ENCODE measurements at regions not wholly inside any gene's neighbourhood (a gene's known extent, or its start where the extent isn't known, plus 50 kb on each side); places are given as distances from the start of the nearest gene placed in this dataset.

DNA sequence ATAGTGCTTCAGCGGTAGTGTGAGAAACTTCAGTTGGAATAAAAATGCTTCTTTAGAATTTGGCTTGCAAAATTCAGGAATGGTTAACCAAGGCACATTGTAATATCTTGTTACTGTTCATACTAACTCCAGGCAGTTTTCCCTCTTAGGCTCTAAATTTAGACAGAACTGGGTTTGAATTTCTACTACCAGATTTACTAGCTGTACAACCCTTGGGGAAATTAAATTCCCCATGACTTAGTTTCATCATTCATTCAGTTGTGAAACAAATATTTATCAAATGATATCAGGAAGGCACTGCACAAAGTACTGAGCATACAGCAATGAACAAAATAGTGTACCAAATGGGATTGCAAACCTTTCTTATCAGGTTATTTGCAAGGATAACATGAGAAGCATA is 135.0 kb upstream of the IL15 start:
- Mint-ChIP-seq H3K36me3 (ENCODE audit: low read depth) (no peaks in the 10 kb centered on the region), H3K27me3 (no peaks in the 10 kb centered on the region), H3K27ac (no peak overlapping the region), H3K4me1 (no peaks in the 10 kb centered on the region), H3K4me3 (no peak overlapping the region)
- DNase-seq: no peak
- H3K9me3 ChIP-seq (ENCODE audit: control insufficient read depth, low read length, poor library complexity, severe bottlenecking): no peaks in the 10 kb centered on the region
- no peak for ATAC-seq

DNA sequence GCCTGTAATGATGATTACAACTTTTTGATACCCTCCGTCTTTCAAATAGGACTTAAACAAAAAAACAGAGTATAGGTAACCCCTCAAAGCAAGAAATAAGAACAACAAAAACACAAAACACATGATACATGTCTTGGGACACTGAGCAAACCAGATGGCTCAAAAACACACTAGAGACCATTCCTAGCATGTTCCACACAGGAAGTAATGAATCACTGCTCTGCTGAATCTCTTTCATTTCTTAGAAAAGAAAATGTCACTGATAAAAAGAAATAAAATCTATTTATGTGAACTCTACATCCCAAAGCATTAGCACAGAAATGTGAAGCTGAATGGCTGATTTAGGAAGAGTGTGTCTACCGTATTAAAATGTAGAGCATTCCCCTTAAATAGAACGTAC is 134.5 kb upstream of the IL15 start:
- no peak for DNase-seq

DNA sequence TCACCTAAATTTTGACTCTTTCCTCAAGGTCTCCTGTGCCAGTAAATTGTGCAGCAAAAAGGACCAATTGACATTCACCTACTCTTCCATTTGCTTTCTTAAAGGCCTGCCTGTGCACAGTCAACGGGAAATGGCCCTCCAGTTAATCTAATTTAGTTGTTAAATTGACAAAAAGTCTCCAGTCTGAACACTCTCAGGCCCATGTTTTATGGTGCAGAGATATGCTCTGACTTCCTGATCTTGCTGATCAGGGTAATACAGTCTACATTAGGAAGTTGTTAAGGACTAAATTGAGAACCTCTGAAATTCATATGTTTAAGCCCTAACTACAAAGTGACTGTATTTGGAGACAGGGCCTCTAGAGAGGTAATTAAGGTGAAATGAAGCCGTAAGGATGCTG is 133.6 kb upstream of the IL15 start:
- no peak for ATAC-seq
- H3K4me3 Mint-ChIP-seq: no peak overlapping the region
- no peaks in the 10 kb centered on the region for H3K27me3 Mint-ChIP-seq
- no peak overlapping the region for H3K27ac Mint-ChIP-seq
- H3K9me3 ChIP-seq (ENCODE audit: control insufficient read depth, low read length, poor library complexity, severe bottlenecking): no peaks in the 10 kb centered on the region
- DNase-seq: no peak
- no peaks in the 10 kb centered on the region for H3K36me3 Mint-ChIP-seq (ENCODE audit: low read depth)
- no peaks in the 10 kb centered on the region for H3K4me1 Mint-ChIP-seq

More for the DNA sequence above, 134.5 kb upstream of the IL15 start:
- Mint-ChIP-seq H3K4me3 (no peak overlapping the region), H3K27me3 (no peaks in the 10 kb centered on the region), H3K36me3 (ENCODE audit: low read depth) (no peaks in the 10 kb centered on the region), H3K4me1 (no peaks in the 10 kb centered on the region), H3K27ac (no peak overlapping the region)
- no peak for ATAC-seq
- no peaks in the 10 kb centered on the region for H3K9me3 ChIP-seq (ENCODE audit: control insufficient read depth, low read length, poor library complexity, severe bottlenecking)

DNA sequence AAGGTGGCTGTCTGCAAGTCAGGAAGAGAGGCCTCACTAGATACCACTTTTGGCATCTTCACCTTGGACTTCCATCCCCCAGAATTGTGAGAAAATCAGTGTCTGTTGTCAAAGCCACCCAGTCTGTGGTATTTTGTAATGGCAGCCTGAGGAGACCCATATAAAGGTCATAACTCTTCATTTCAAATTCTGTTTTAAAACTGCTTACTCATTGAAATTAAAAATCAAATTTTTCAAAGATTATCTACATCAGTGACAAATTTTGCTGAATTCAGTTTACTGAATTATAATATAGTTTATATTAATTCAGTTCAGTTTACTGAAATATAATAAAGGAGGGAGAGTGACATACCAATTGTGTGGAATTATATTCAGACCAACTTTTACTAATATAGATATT is 133.1 kb upstream of the IL15 start:
- DNase-seq: no peak
- Mint-ChIP-seq H3K36me3 (ENCODE audit: low read depth) (no peaks in the 10 kb centered on the region), H3K4me3 (no peak overlapping the region), H3K27ac (no peak overlapping the region), H3K27me3 (no peaks in the 10 kb centered on the region), H3K4me1 (no peaks in the 10 kb centered on the region)
- H3K9me3 ChIP-seq (ENCODE audit: control insufficient read depth, low read length, poor library complexity, severe bottlenecking): no peaks in the 10 kb centered on the region
- no peak for ATAC-seq

DNA sequence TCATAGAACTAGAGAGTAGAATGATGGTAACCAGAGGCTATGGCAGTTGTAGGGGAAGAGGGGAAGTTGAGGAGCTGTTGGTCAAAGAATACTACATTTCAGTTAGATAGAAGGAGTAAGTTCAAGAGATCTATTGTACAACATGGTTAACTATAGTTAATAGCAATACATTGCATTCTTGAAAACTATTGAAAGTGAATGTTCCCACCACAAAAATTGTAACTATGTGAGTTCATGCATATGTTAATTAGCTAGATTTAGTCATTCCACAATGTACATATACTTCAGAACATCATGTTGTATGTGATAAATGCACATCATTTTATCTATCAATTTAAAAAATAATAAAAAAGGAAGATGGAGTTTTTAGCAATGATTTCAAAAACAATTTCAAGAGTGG is 125.3 kb upstream of the IL15 start:
- Mint-ChIP-seq H3K27ac (no peak overlapping the region), H3K4me1 (no peaks in the 10 kb centered on the region), H3K27me3 (peaks cover 5% of the 10 kb centered on the region), H3K4me3 (no peak overlapping the region), H3K36me3 (ENCODE audit: low read depth) (no peaks in the 10 kb centered on the region)
- DNase-seq (no peak), ATAC-seq (no peak)
- H3K9me3 ChIP-seq (ENCODE audit: control insufficient read depth, low read length, poor library complexity, severe bottlenecking): no peaks in the 10 kb centered on the region

DNA sequence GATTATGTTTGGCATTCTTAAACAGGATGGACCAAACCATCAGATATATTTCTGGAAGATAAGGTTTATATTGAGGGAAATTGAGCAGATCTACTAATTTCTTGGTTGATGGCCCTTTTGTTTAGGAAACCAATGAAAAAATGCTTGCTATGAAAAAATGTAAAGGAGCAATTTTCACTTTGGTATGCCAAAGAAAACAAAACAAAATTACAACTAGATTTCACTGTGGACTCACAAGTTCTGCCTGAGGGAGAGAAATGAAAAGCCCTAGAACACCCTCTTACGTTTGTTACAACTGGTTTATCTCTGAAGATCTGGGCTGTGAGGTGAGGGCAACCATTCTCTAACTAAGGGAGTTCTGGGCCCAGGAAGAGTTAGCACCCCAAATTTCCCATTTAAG is 122.5 kb upstream of the IL15 start:
- Mint-ChIP-seq H3K27me3 (peaks cover 5% of the 10 kb centered on the region), H3K4me3 (no peak overlapping the region), H3K27ac (no peak overlapping the region), H3K36me3 (ENCODE audit: low read depth) (no peaks in the 10 kb centered on the region), H3K4me1 (no peaks in the 10 kb centered on the region)
- no peak for DNase-seq
- H3K9me3 ChIP-seq (ENCODE audit: control insufficient read depth, low read length, poor library complexity, severe bottlenecking): no peaks in the 10 kb centered on the region
- ATAC-seq: no peak

DNA sequence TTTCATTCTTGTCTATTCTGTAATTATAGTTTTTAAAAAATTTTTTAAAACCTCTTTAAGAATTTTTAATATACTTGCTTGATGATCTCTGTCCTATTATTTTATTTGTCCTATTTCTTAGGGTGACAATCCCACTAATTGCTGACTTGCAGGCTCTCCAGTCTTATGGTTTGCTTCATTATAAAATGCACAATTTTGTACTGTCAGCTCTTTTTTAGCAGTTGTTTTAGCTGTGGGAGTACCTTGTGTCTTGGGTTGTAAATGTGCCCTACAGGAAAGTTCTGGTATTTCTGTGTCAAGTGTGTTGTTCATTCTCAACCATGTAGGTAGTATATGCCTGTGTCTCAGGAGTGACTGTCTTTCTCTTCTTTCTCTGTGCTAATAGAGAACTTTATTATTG is 118.2 kb upstream of the IL15 start:
- peaks cover 5% of the 10 kb centered on the region for H3K27me3 Mint-ChIP-seq

DNA sequence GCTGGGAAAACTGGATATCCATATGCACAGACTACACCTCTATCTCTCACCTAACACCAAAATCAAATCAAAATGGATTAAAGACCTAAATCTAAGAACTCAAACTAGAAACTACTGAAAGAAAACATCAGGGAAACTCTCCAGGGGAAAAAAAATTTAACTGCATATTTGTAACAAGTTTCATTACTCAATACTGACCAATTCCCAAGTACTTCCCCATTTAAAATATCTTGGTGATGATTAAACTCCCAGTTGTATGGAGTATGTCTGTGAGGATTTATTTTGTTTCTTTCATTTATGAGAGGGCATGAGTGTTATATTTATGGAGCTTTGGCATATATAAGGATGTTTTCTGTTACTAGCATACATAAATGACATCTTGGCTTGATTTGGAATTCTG is 112.3 kb upstream of the IL15 start:
- Mint-ChIP-seq H3K27ac (no peak overlapping the region), H3K27me3 (no peaks in the 10 kb centered on the region), H3K36me3 (ENCODE audit: low read depth) (no peaks in the 10 kb centered on the region), H3K4me1 (no peaks in the 10 kb centered on the region), H3K4me3 (no peak overlapping the region)
- no peaks in the 10 kb centered on the region for H3K9me3 ChIP-seq (ENCODE audit: control insufficient read depth, low read length, poor library complexity, severe bottlenecking)
- no peak for DNase-seq
- ATAC-seq: no peak

More for the DNA sequence above, 118.2 kb upstream of the IL15 start:
- Mint-ChIP-seq H3K36me3 (ENCODE audit: low read depth) (no peaks in the 10 kb centered on the region), H3K4me1 (no peaks in the 10 kb centered on the region), H3K4me3 (no peak overlapping the region), H3K27ac (no peak overlapping the region)
- no peaks in the 10 kb centered on the region for H3K9me3 ChIP-seq (ENCODE audit: control insufficient read depth, low read length, poor library complexity, severe bottlenecking)
- ATAC-seq: no peak
- no peak for DNase-seq

DNA sequence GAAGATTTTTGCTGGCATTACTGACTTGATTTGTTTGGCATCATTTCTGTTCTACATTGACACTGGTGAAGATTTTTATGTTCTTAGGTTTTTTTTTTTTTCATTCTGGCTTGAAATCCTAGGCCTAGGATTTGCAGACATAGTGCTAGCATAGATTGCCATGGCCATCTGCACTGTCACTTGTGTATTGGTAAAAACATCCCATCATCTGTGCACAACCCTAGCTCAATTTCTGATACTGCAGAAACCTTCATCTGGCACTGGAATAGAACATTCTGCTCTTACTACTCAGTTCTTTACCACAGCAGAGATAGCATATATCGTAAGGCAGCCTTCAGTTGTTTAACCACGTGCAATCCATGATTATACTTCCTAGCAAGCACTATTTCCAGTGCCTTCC is 111.5 kb upstream of the IL15 start:
- Mint-ChIP-seq H3K4me1 (no peaks in the 10 kb centered on the region), H3K36me3 (ENCODE audit: low read depth) (no peaks in the 10 kb centered on the region), H3K27me3 (no peaks in the 10 kb centered on the region), H3K27ac (no peak overlapping the region), H3K4me3 (no peak overlapping the region)
- ATAC-seq (no peak), DNase-seq (no peak)
- no peaks in the 10 kb centered on the region for H3K9me3 ChIP-seq (ENCODE audit: control insufficient read depth, low read length, poor library complexity, severe bottlenecking)

DNA sequence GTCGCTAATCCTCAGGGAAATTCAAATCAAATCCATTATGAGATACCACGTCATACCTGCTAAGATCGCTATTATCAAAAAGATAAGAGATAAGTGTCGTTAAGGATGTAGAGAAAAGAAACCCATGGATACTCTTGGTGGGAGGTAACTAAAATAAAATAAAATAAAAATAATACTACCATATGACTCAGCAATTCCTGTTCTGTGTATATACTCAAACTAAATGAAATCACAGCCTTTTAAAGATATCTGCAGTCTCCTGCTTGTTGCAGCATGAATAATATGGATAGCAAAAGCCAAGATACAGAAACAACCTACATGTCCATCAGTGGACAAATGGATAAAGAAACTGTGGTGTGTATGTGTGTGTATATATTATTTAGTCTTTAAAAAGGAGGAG is 105.8 kb upstream of the IL15 start:
- no peaks in the 10 kb centered on the region for H3K4me1 Mint-ChIP-seq
- no peaks in the 10 kb centered on the region for H3K36me3 Mint-ChIP-seq (ENCODE audit: low read depth)
- H3K4me3 Mint-ChIP-seq: no peak overlapping the region
- no peaks in the 10 kb centered on the region for H3K9me3 ChIP-seq (ENCODE audit: control insufficient read depth, low read length, poor library complexity, severe bottlenecking)
- DNase-seq (no peak), ATAC-seq (no peak)
- no peak overlapping the region for H3K27ac Mint-ChIP-seq
- no peaks in the 10 kb centered on the region for H3K27me3 Mint-ChIP-seq

DNA sequence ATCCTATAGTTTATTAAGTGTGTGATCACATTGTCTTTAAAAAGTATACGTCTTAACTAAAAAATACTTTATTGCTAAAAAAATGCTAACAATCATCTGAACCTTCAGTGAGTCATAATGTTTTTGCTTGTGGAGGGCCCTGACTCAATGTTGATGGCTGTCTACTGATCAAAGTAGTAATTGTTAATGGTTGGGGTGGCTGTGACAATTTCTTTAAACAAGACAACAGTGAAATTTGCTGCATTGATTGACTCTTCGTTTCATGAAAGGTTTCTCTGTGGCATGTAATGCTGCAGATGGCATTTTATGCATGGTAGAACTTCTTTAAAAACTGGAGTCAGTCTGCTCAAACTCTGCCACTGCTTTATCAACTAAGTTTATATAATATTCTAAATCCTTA is 101.4 kb upstream of the IL15 start:
- H3K27ac Mint-ChIP-seq: no peak overlapping the region
- H3K9me3 ChIP-seq (ENCODE audit: control insufficient read depth, low read length, poor library complexity, severe bottlenecking): no peaks in the 10 kb centered on the region
- ATAC-seq: no peak
- no peaks in the 10 kb centered on the region for H3K27me3 Mint-ChIP-seq
- H3K4me1 Mint-ChIP-seq: no peaks in the 10 kb centered on the region
- no peak overlapping the region for H3K4me3 Mint-ChIP-seq
- no peaks in the 10 kb centered on the region for H3K36me3 Mint-ChIP-seq (ENCODE audit: low read depth)
- no peak for DNase-seq

DNA sequence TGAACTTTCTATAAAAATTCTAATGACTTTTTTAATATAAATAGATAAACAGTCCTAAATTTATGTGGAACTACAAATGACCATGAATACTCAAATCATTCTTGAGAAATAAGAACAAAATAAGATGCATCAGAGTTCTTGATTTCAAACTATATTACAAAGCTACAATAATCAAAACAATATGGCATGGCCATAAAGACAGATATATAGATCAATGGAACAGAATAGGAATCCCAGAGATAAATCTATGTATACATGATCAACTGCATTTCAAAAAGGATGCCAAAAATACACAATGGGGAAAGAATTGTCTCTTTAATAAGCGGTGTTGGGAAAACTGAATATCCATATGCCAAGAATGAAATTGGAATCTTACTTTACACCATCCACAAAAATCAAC is 98.4 kb upstream of the IL15 start:
- ATAC-seq: no peak
- no peak overlapping the region for H3K4me3 Mint-ChIP-seq
- no peaks in the 10 kb centered on the region for H3K36me3 Mint-ChIP-seq (ENCODE audit: low read depth)
- no peaks in the 10 kb centered on the region for H3K4me1 Mint-ChIP-seq
- no peaks in the 10 kb centered on the region for H3K9me3 ChIP-seq (ENCODE audit: control insufficient read depth, low read length, poor library complexity, severe bottlenecking)
- no peaks in the 10 kb centered on the region for H3K27me3 Mint-ChIP-seq
- no peak for DNase-seq
- no peak overlapping the region for H3K27ac Mint-ChIP-seq

DNA sequence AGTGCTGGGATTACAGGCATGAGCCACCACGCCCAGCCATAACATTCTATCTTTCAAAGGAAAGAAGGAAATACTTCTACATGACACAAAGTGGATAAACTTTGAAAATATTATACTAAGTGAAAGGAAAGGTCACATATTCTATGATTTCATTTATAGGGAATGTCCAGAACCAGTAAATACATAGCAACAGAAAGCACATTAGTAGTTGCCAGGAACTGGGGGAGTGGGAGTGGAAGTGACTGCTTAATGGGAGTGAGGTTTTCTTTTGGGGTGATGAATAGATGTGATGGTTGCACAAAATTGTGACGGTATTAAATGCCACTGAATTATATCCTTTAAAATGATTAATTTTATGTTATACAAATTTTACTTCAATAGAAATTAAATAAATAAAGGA is 95.7 kb upstream of the IL15 start:
- peaks cover 4% of the 10 kb centered on the region for H3K36me3 Mint-ChIP-seq (ENCODE audit: low read depth)
- no peaks in the 10 kb centered on the region for H3K4me1 Mint-ChIP-seq
- ATAC-seq: no peak
- H3K9me3 ChIP-seq (ENCODE audit: control insufficient read depth, low read length, poor library complexity, severe bottlenecking): no peaks in the 10 kb centered on the region
- H3K4me3 Mint-ChIP-seq: no peak overlapping the region
- H3K27ac Mint-ChIP-seq: no peak overlapping the region
- H3K27me3 Mint-ChIP-seq: peaks cover 6% of the 10 kb centered on the region
- no peak for DNase-seq

DNA sequence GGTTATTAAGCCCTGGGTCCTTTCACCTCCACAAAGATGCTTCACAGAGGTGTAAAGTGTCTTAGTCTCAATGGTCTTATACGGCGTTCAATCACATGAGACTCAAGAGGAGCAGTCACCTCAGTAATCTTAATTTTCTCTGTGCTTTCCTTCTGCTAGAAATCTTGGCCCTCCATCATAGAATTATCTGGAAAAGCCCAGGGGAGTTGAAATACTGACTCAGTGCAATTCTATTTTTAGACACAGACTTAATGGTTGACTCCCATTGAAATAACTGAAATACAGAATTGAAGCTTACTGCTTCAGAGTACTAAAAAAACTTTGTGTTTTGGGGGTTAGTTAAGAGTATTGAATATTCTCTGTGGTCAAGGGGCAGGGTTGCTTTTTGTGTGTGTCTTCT is 94.5 kb upstream of the IL15 start:
- no peak for ATAC-seq
- no peak for DNase-seq
- H3K9me3 ChIP-seq (ENCODE audit: control insufficient read depth, low read length, poor library complexity, severe bottlenecking): no peaks in the 10 kb centered on the region
- Mint-ChIP-seq H3K36me3 (ENCODE audit: low read depth) (peaks cover 4% of the 10 kb centered on the region), H3K27me3 (peaks cover 9% of the 10 kb centered on the region), H3K4me1 (no peaks in the 10 kb centered on the region), H3K27ac (no peak overlapping the region), H3K4me3 (no peak overlapping the region)

DNA sequence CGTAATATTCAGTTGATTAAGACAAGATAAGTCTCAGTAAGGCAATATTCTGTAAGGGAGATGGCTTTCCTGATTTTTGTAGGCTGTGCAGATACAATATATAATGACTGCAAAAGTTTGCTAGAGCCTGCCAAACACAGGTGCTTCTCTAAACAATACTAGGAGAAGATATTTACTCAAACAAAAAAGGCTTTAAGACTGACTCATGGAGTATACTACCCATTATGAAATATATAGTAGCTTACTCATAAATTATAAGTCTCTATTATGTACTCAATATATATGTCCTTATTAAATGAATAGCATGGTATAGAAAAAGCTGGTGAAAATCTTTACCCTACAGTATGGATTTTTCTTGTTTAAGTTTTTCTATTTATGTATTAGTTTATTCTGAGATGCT is 93.2 kb upstream of the IL15 start:
- Mint-ChIP-seq H3K27ac (no peak overlapping the region), H3K4me3 (no peak overlapping the region), H3K27me3 (peaks cover 9% of the 10 kb centered on the region), H3K4me1 (no peaks in the 10 kb centered on the region), H3K36me3 (ENCODE audit: low read depth) (peaks cover 4% of the 10 kb centered on the region)
- H3K9me3 ChIP-seq (ENCODE audit: control insufficient read depth, low read length, poor library complexity, severe bottlenecking): no peaks in the 10 kb centered on the region
- DNase-seq: no peak
- ATAC-seq: no peak

Measured in T-helper 17 cell (primary cell).